ENCODE measurements at regions not wholly inside any gene's neighbourhood (a gene's known extent, or its start where the extent isn't known, plus 50 kb on each side); places are given as distances from the start of the nearest gene placed in this dataset.

DNA sequence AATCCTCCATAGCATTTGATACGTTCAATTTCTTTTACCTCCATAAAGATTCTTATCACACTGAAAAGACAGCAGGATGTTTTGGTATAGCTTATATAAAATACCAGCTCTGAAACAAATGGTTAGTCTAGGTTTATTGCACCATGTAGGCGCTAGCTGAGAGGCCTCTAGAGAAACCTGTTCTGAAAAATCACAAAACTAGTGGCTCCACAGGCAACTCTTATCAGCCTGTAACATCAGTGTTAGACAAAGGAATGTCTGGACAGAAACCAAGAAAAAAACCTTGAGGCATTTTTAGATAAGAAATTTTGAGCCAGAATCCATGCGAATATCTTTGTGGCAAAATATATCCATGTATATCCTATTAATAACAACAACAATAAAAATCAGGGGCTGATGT, 440.4 kb upstream of the MAP2 start:
- TF ChIP-seq, protein P1, sequence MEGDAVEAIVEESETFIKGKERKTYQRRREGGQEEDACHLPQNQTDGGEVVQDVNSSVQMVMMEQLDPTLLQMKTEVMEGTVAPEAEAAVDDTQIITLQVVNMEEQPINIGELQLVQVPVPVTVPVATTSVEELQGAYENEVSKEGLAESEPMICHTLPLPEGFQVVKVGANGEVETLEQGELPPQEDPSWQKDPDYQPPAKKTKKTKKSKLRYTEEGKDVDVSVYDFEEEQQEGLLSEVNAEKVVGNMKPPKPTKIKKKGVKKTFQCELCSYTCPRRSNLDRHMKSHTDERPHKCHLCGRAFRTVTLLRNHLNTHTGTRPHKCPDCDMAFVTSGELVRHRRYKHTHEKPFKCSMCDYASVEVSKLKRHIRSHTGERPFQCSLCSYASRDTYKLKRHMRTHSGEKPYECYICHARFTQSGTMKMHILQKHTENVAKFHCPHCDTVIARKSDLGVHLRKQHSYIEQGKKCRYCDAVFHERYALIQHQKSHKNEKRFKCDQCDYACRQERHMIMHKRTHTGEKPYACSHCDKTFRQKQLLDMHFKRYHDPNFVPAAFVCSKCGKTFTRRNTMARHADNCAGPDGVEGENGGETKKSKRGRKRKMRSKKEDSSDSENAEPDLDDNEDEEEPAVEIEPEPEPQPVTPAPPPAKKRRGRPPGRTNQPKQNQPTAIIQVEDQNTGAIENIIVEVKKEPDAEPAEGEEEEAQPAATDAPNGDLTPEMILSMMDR (IDR thresholded peaks at IDR 0.05) = no peak
- no peak for TF ChIP-seq ZFX (IDR thresholded peaks at IDR 0.05; ENCODE audit: borderline replicate concordance)

All from 22Rv1 (cell line).